ENCODE measurements at regions not wholly inside any gene's neighbourhood (a gene's known extent, or its start where the extent isn't known, plus 50 kb on each side); places are given as distances from the start of the nearest gene placed in this dataset.

- Histone ChIP-seq H3K23ac (ENCODE audit: insufficient read length) (no peak overlapping the region), H3K79me2 (ENCODE audit: control insufficient read depth in 1 of 2, insufficient read depth in 2 of 2, low read length in 2 of 2) (no peaks in the 10 kb centered on the region), H3K79me1 (ENCODE audit: low read depth, low read length) (no peaks in the 10 kb centered on the region), H2BK5ac (ENCODE audit: low read depth, low read length) (no peak overlapping the region), H3K23me2 (ENCODE audit: low read depth, low read length) (no peaks in the 10 kb centered on the region), H2BK12ac (ENCODE audit: low read depth, low read length) (no peak overlapping the region), H3K36me3 (ENCODE audit: control insufficient read depth in 2 of 4, insufficient read depth in 4 of 4, low read length in 3 of 4) (no peaks in the 10 kb centered on the region), H3K4ac (replicated peaks; ENCODE audit: insufficient read length, low read depth, low read length) (no peak overlapping the region), H2BK20ac (ENCODE audit: low read length) (no peak overlapping the region), H3K4me1 (replicated peaks in 1 of 4; ENCODE audit: control insufficient read depth in 3 of 4, insufficient read depth in 4 of 4, low read length in 3 of 4) (no peaks in the 10 kb centered on the region), H3K27ac (ENCODE audit: low read depth, low read length) (no peak overlapping the region), H4K91ac (replicated peaks; ENCODE audit: insufficient read length, low read length) (no peak overlapping the region), H2BK120ac (replicated peaks; ENCODE audit: low read depth, low read length) (no peak overlapping the region), H2BK15ac (ENCODE audit: low read length) (no peak overlapping the region), H3K4me3 (ENCODE audit: extremely low read depth in 1 of 4, insufficient read depth in 2 of 4, low read depth in 3 of 4, low read length in 4 of 4) (no peak overlapping the region), H2AFZ (ENCODE audit: low read length) (no peak overlapping the region), H4K20me1 (replicated peaks in 1 of 2; ENCODE audit: control insufficient read depth in 1 of 2, insufficient read depth in 2 of 2, low read length in 2 of 2) (no peaks in the 10 kb centered on the region), H3K9me3 (ENCODE audit: insufficient read depth in 2 of 2, low read depth in 1 of 2, low read length in 1 of 2) (no peaks in the 10 kb centered on the region), H3K9ac (replicated peaks in 1 of 4; ENCODE audit: extremely low read depth in 1 of 4, low read depth in 3 of 4, low read length in 3 of 4) (no peak overlapping the region), H3K14ac (ENCODE audit: insufficient read length) (no peak overlapping the region), H3K56ac (replicated peaks; ENCODE audit: insufficient read length, low read depth, low read length) (no peak overlapping the region), H3K18ac (ENCODE audit: extremely low read depth, low read length) (no peak overlapping the region), H3K27me3 (replicated peaks in 1 of 4; ENCODE audit: control insufficient read depth in 3 of 4, extremely low read depth in 1 of 4, insufficient read depth in 3 of 4, low read length in 3 of 4) (no peaks in the 10 kb centered on the region), H4K8ac (ENCODE audit: extremely low read depth, insufficient read depth, low read length) (no peak overlapping the region), H4K5ac (ENCODE audit: insufficient read length, low read depth, low read length) (no peak overlapping the region), H3K4me2 (ENCODE audit: insufficient read depth in 1 of 2, low read depth in 2 of 2, low read length in 2 of 2) (no peak overlapping the region), H2AK5ac (ENCODE audit: low read depth, low read length) (no peak overlapping the region)
- WGBS, 2 experiments (ENCODE audit: extremely low coverage in 1 of 2, insufficient coverage in 1 of 2, insufficient read length in 1 of 2, insufficient replicate concordance in 2 of 2, low coverage in 1 of 2, low lambda C conversion rate in 2 of 2, missing lambda C conversion rate in 1 of 2) = 86% methylated on average over 3 of the region's 3 CpGs; no CpG with 5 or more reads in 1 of the 2 experiments
- ChIA-PET CTCF (ENCODE audit: partially characterized antibody) (interaction anchor here (0.7 to 1.0 kb wide), 3 partner anchors 10 to 33 kb away, joined by 3 to 4 read pairs (median 3); no protein-coding TSS in a partner anchor), POLR2A (ENCODE audit: partially characterized antibody) (no interaction called here)
- FAIRE-seq (no peak), DNase-seq (ENCODE audit: low read depth in 1 of 2, low spot score in 2 of 2) (no peak)
- TF ChIP-seq SIX5 (IDR thresholded peaks at IDR 0.05; ENCODE audit: low read depth, low read length) (no peak), MAX (IDR thresholded peaks at IDR 0.05) (no peak), MAFK (IDR thresholded peaks at IDR 0.05; ENCODE audit: low read depth, low read length) (no peak), BRCA1 (IDR thresholded peaks at IDR 0.05; ENCODE audit: low read depth, low read length) (no peak), TEAD4 (IDR thresholded peaks at IDR 0.05; ENCODE audit: low read depth, low read length) (no peak), SRF (IDR thresholded peaks at IDR 0.05; ENCODE audit: low read depth, low read length) (no peak), POU5F1 (IDR thresholded peaks at IDR 0.05; ENCODE audit: low read depth, low read length) (no peak), EGR1 (IDR thresholded peaks at IDR 0.05; ENCODE audit: borderline replicate concordance, low read depth, low read length) (no peak), ATF3 (IDR thresholded peaks at IDR 0.05; ENCODE audit: insufficient read depth, low read depth, low read length) (no peak), CREB1 (IDR thresholded peaks at IDR 0.05) (no peak), E2F6 (IDR thresholded peaks at IDR 0.05) (no peak), SIN3A (conservative IDR thresholded peaks at IDR 0.05 in 1 of 2, IDR thresholded peaks at IDR 0.05 in 1 of 2; ENCODE audit: low read depth in 1 of 2, low read length in 2 of 2) (no peak), PHF8 (conservative IDR thresholded peaks at IDR 0.05; ENCODE audit: low read depth, low read length) (no peak), CHD2 (IDR thresholded peaks at IDR 0.05; ENCODE audit: low read length) (no peak), ZNF274 (IDR thresholded peaks at IDR 0.05; ENCODE audit: borderline replicate concordance, extremely low read depth, low read length) (no peak)
Measured at GRCh38 chr2:18084376-18084775, 205.9 kb downstream of the KCNS3 start.
